Hindlimb muscle (tissue), 1 donor: ENCODE measurements at regions not wholly inside any gene's neighbourhood (a gene's known extent, or its start where the extent isn't known, plus 50 kb on each side); places are given as distances from the start of the nearest gene placed in this dataset.

Experiments
- DNase-seq: peaks from one replicate; pipeline ENCODE4 v3.0.0-alpha.2; 2013

DNA sequence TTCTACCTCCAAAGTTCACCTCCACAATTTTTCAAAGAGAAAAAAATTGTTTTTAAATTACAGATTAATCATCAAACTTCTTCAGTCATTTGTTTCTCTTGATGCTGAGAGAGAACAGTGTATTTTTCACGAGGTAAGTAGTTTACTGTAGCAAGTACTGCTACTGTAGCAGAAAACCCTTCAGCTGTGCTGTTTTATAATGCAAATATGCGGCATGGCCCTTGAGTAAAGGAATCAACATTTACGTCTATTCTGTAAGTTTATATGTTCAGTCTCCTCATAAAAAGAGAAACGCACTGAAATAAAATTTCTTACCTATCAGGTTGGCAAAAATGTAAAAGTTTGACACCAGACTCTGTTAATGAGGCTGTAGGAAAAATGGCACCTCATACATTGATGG, 399.0 kb downstream of the NKX6-1 start:
- no peak for DNase-seq

DNA sequence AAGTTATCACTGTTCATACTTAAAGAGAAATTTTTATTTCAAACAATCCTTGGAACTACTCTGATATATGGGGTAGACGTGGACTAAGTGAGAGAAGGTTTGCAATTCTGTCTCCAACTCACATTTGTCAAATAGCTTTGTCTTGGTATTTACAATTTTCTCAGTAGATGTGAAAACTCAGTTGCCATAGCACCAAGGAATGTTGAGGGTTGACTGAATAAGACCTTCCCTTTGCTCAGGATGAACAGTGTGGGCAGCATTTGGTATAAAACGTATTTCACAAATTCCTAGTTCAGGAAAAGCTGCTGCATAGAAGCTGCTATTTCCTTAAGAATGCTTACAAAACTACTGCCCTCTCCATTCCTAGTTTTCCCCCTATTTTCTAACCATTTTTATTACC, 399.5 kb downstream of the NKX6-1 start:
- no peak for DNase-seq

DNA sequence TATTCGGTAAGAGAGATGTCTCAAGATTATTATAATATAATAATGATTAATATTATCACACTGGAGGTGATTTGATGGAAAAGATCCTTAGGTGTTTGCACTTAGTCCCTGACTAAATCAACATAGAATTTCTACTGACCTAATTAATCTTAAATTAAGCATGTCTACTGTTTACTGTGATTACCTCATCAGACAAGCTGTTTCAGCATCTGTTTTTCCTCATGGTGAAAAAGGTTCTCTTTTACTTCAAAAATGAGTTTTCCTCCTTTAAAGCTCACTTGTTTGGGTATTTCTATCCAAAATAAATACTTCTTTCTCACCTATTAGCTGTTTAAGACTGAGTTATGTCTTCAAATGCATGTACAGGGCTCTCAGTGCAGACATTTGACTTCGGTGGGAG, 407.8 kb downstream of the NKX6-1 start:
- no peak for DNase-seq

- DNase-seq = no peak
These were observed 409.2 kb downstream of the NKX6-1 start for GRCh38 chr4:84089652-84090437.

- DNase-seq = no peak
These were observed 413.1 kb downstream of the NKX6-1 start for GRCh38 chr4:84085986-84086385.

- DNase-seq = no peak
These were observed 428.8 kb downstream of the NKX6-1 start for GRCh38 chr4:84070289-84070688.

GRCh38 chr4:84063619-84064018, 435.5 kb downstream of the NKX6-1 start:
- DNase-seq = no peak

DNA sequence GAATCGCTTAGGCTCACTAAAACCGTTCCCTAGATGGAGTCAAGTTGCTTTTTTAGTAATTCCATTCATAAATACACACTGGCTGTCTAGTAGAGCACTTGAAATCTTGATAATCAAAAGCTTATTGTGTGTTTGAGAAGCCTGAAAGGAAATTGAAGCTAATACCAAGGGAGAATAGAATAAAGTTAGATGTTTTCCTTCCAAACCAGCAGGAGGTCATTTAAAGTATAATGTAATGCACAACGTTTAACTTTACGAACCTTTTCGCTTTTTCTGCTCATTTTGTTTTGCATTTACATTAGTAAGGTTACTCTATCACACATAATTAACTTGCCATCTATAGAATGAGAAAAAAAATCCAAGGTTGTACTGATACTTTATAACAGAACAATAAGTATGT, 440.9 kb downstream of the NKX6-1 start:
- no peak for DNase-seq

- no peak for DNase-seq
These were observed 447.5 kb downstream of the NKX6-1 start for GRCh38 chr4:84051639-84052038.

DNA sequence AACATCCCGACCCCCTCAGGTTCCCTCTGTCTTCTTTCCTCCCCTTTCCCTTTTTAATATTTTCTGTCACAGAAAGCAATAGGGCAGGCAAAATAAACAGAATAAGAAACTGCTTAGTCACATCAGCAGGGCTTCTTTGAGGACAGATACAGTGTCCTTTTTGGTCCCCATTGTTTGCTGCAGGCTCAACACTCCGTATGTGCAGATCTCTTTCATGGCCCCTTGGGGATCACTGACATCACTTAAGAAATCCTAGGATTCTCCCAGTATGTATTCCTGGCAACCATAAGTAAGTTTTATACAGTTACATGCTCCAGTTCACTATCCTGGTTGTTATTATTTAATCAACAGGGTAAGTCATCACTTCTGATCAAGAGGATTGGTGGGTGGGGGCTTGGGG, 448.0 kb downstream of the NKX6-1 start:
- no peak for DNase-seq

DNA sequence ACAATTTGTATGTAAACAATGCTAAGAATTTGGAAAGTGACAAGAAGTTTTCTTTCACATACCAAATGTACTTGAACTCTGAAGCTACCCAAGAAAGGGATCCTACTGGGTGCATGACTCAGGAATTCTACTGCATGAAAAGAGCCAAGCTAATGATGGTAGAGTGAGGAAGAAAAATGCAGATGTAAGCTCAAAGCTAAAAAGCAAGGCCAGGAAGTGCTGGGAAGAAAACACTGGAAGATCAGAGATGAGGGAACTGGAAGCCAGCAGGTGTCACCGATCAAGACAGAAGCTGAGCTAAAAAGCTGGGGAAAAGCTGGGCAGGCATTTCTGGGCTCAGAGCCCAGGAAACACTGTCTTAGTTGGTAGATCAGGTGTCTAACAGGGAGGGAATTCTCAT, 449.1 kb downstream of the NKX6-1 start:
- peak; percentile 4 for DNase-seq

- no peak for DNase-seq
These were observed 452.5 kb downstream of the NKX6-1 start for GRCh38 chr4:84046551-84046950.

GRCh38 chr4:84041426-84041825, 457.7 kb downstream of the NKX6-1 start:
- DNase-seq = no peak

- DNase-seq = no peak
These were observed 463.5 kb downstream of the NKX6-1 start for GRCh38 chr4:84035568-84035967.

- no peak for DNase-seq
These were observed 466.7 kb downstream of the NKX6-1 start for GRCh38 chr4:84032372-84032771.

- DNase-seq = no peak
These were observed 467.7 kb downstream of the NKX6-1 start for GRCh38 chr4:84031401-84031800.

- DNase-seq = no peak
These were observed 470.8 kb downstream of the NKX6-1 start for GRCh38 chr4:84028340-84028739.

DNA sequence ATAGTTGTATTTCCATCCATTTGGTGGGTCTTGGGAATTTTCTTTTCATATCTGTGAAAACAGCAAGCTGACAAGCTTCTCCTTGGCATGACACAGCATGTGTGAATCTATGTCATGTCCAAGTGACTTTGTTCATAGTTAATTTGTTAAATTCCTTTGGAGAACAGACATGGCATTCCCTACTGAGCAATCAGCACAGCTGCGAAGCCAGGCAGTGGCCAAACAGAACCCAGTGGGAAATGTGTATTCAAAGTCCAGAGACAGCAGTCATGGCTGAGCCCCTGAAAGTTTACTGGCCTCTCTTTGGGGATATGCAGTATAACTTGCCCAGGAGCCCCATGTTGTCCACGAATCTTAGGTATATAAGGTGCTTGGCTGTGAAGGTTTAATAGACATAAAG, 474.7 kb downstream of the NKX6-1 start:
- no peak for DNase-seq

GRCh38 chr4:84022564-84022963, 476.5 kb downstream of the NKX6-1 start:
- no peak for DNase-seq

GRCh38 chr4:84019626-84020025, 479.5 kb downstream of the NKX6-1 start:
- DNase-seq = no peak

- no peak for DNase-seq
These were observed 467.1 kb downstream of the GPAT3 start for GRCh38 chr4:84003046-84003445.

DNA sequence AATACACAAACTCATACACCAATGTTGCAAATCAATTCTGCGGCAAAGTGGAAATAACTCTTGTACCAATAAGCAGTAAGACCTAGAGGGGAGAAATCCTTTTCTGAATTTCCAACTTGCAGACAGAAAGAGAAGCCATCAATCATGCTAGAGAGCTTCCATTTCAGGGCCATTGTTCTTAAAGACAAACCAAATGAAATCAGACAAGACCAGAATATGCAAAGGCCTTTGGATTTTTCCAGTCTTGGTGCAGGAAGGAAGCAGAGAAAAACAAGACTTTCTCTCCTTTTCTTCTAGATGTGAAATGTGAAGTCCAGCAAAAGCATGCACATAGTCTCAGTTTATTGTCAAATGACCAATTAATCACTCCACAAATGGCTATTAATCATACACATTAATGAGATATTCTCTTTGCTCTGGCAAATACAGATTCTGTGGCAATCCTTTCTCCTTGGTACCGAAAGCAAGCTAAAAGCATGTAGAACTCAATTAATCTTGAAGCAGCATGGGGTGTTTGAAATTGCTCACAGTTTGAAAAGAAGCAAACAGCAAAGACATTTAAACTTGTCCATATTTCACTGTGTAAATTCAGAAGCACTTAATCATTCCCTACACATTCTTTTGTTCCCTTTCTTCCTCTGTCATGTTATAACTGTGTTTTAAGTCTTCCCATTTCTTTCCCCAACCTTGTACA, 466.1 kb downstream of the GPAT3 start:
- no peak for DNase-seq

GRCh38 chr4:83996254-83996653, 460.3 kb downstream of the GPAT3 start:
- DNase-seq = no peak

- no peak for DNase-seq
These were observed 457.9 kb downstream of the GPAT3 start for GRCh38 chr4:83993774-83994173.
